ENCODE measurements at regions not wholly inside any gene's neighbourhood (a gene's known extent, or its start where the extent isn't known, plus 50 kb on each side); places are given as distances from the start of the nearest gene placed in this dataset.

DNA sequence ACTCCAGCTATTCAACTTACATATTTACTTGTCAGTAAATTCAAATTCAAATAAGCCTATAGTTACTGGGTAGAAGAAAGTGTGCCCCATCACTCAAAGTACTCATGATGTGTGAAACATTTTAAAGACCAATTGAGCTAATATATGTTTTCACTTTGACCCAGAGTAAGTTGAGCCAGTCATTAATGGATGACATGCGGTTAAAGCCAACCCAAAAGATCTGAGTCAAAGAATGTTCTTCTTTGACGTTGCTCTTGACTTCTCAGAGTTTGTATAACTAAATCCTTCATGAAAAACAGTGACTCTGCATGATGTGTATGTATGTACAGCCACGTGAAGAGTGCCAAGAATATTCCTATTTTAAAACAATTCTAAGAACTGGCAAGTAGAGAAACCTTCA, 237.4 kb downstream of the NR2F1-AS1 start:
- intact Hi-C loops (cut with DNase I), result no loop called here
- Histone ChIP-seq H3K27me3 (no peaks in the 10 kb centered on the region), H3K36me3 (no peaks in the 10 kb centered on the region), H3K4me1 (no peaks in the 10 kb centered on the region), H3K9me3 (peaks cover 0 to 4% (median 0%) of the 10 kb centered on the region in 12 donors), H3K4me3 (no peak overlapping the region), H3K27ac (no peak overlapping the region)
- ATAC-seq, result no peak
- TF ChIP-seq, protein P1, sequence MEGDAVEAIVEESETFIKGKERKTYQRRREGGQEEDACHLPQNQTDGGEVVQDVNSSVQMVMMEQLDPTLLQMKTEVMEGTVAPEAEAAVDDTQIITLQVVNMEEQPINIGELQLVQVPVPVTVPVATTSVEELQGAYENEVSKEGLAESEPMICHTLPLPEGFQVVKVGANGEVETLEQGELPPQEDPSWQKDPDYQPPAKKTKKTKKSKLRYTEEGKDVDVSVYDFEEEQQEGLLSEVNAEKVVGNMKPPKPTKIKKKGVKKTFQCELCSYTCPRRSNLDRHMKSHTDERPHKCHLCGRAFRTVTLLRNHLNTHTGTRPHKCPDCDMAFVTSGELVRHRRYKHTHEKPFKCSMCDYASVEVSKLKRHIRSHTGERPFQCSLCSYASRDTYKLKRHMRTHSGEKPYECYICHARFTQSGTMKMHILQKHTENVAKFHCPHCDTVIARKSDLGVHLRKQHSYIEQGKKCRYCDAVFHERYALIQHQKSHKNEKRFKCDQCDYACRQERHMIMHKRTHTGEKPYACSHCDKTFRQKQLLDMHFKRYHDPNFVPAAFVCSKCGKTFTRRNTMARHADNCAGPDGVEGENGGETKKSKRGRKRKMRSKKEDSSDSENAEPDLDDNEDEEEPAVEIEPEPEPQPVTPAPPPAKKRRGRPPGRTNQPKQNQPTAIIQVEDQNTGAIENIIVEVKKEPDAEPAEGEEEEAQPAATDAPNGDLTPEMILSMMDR (IDR thresholded peaks at IDR 0.05), result no peak
- TF ChIP-seq POLR2A (IDR thresholded peaks at IDR 0.05), result no peak
- 80 to 83% (median 83%) methylated on average over 3 of the region's 3 CpGs for WGBS, 4 donors
- no peak for DNase-seq

DNA sequence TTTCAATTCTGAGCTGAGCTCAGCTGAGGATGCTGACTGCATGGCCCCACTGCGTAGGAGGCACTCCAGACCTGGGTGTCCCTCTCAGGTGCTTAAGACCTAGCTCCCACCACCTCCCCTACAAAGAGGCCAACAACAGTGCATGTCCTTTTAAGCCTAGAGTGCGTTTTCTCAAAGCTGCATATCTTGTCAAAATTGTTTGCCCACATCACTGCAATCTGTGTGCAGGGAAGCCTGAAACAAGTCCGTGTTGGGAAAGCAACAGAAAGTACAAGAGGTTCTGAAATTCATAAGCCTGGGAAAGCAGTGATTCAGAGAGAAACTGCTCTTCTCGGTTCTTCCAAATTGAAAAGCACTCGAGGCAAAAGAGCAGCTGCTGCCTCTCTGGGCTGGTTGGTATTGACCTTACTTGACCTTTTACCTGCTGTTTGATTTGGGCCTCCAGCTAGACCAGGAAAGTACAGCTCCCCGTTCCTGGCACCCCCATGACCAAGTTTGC, 238.4 kb downstream of the NR2F1-AS1 start:
- intact Hi-C loops (cut with DNase I), result no loop called here
- no peak for DNase-seq
- no peak for ATAC-seq
- Histone ChIP-seq H3K36me3 (no peaks in the 10 kb centered on the region), H3K4me3 (no peak overlapping the region), H3K4me1 (no peaks in the 10 kb centered on the region), H3K27me3 (no peaks in the 10 kb centered on the region), H3K27ac (no peak overlapping the region), H3K9me3 (peaks cover 0 to 4% (median 0%) of the 10 kb centered on the region in 12 donors)
- TF ChIP-seq, protein P1 (IDR thresholded peaks at IDR 0.05), result no peak
- TF ChIP-seq POLR2A (IDR thresholded peaks at IDR 0.05), result no peak
- WGBS, 4 donors, result 64 to 71% (median 67%) methylated on average over 6 of the region's 6 CpGs

DNA sequence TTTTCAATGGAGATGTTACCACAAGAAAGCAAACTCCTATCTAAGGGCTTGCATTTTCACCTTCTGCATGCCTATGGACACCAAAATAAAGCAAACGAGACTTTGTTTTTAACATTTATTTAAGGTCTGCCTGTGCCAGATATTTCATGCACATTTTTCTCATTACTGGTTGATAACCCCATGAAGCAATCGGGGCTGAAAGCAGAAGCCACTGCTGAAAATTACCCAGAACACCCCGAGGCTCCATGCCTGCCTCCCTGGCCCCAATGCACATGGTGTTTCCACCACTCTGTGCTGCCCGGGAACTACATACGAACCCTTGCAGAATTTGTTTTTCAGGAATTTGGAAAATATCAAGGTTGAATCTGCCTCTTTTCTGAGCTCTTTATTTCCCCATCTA, 240.1 kb downstream of the NR2F1-AS1 start:
- Histone ChIP-seq H3K36me3 (no peaks in the 10 kb centered on the region), H3K27me3 (no peaks in the 10 kb centered on the region), H3K4me1 (no peaks in the 10 kb centered on the region), H3K27ac (no peak overlapping the region), H3K9me3 (peaks cover 0 to 4% (median 0%) of the 10 kb centered on the region in 12 donors), H3K4me3 (no peak overlapping the region)
- no peak for DNase-seq
- WGBS, 4 donors, result 72 to 81% (median 78%) methylated on average over 5 of the region's 5 CpGs
- no peak for ATAC-seq
- intact Hi-C loops (cut with DNase I), result no loop called here
- TF ChIP-seq, protein P1 (IDR thresholded peaks at IDR 0.05), result no peak
- no peak for TF ChIP-seq POLR2A (IDR thresholded peaks at IDR 0.05)

DNA sequence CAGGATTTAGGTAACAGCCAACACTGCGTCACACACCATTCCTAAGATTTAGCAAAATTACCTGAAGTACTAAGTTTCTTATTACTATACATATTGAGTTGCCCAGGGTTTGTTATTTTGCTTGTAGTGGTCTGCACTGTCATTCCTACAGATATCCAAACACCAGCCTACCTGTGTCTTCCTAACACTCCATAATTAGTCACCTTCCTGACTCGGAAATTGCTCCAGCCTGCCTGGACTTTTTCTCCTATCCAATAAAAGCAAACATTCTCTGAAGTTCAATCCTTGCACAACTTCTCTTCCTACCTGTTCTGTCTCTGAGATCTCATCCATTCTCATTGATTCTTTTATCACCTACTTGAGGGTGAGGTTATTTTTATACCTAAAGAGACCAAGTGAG, 243.9 kb downstream of the NR2F1-AS1 start:
- intact Hi-C loops (cut with DNase I), result no loop called here
- Histone ChIP-seq H3K27ac (no peak overlapping the region), H3K9me3 (peaks cover 0 to 4% (median 0%) of the 10 kb centered on the region in 12 donors), H3K36me3 (no peaks in the 10 kb centered on the region), H3K4me1 (peaks cover 0 to 4% (median 0%) of the 10 kb centered on the region in 12 donors), H3K27me3 (no peaks in the 10 kb centered on the region), H3K4me3 (no peak overlapping the region)
- TF ChIP-seq POLR2A (IDR thresholded peaks at IDR 0.05), result no peak
- TF ChIP-seq, protein P1 (IDR thresholded peaks at IDR 0.05), result no peak
- ATAC-seq (no peak), DNase-seq (no peak)
- WGBS, 4 donors, result 64 to 87% (median 86%) methylated on average over 2 of the region's 2 CpGs

All from heart left ventricle (tissue), 16 donors.